Erythroblast (primary cell): ENCODE measurements at regions not wholly inside any gene's neighbourhood (a gene's known extent, or its start where the extent isn't known, plus 50 kb on each side); places are given as distances from the start of the nearest gene placed in this dataset.

Experiments used
- DNase-seq, 2 experiments: peaks; one replicate each; lab custom pipeline; 2025; lab: John Stamatoyannopoulos, UW
- GATA1 ChIP-seq: IDR thresholded peaks from 2 replicates; pipeline ENCODE4 v1.6.1; 2011; ENCODE audit warnings: low read depth, mild to moderate bottlenecking, control low read depth, low read length, moderate library complexity
- POLR2A ChIP-seq: IDR thresholded peaks from 2 replicates; pipeline ENCODE4 v1.6.1; 2011; ENCODE audit warnings: mild to moderate bottlenecking, low read length

DNA sequence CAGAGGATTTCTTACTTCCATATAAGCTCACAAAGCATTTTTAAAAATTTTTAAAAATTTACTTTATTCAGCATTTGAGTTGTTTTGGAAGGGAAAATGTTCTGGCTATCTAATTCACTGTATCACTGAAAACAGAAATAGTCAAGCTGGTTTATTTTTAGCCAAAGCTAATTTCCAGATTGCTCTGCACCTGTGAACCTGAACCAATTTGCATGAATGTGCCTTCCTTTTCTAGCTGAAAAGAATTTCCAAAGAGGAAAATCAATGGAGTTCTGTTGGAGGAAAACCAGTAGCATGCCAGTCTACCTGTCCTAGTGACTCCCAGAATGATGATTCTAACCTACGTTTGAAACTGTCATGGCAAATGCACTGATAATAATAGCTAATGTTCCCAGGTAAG lies 134.2 kb upstream of the LIPC start:
- DNase-seq, result no peak
- TF ChIP-seq POLR2A, result no peak
- no peak for TF ChIP-seq GATA1

DNA sequence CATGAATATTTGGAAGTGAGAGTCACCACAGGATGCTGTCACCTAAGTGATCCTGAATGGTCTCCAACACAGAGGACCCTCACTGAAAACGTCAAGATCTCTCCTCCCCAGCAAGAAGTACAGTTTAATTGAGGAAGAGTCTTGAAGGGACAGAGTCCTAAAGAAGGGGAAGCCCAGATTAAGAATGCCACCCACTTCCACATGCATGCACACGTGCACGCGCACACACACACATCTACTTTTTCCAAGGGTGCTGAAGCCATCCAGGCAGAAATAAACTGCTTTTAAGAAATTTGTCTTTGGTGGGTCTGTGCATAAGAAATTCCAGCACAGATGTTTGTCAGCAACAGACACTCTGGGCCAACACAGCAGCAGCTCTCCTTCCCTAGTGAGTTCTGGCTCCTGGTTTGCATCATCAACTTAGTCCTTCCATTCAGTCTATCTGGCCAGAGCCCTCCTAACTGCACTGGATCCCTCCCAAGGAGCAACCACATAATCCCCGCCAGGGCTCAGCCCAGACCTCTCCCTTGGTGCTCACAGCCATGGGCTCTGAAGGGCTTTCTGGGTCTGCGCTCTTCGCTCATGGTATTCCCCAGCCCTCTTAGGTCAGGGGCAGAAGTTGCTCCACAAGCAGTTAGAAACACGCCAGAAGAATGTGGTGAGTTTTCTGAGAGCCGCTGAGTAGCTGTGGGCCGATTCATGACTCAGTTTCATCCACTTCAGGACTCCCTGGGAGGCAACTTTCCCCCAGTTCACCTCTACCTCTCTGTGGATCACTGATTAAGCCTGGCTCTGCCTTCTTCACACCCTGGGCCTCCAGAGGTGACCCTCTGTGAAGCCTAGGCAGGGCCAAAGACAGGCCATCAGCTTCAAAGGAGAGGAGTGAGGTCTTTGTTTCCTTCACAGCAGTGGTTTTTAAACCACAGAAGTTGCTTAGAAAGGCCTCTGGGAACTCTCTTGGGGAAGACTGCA lies 132.6 kb upstream of the LIPC start:
- DNase-seq, result no peak
- TF ChIP-seq POLR2A (no peak), GATA1 (no peak)

DNA sequence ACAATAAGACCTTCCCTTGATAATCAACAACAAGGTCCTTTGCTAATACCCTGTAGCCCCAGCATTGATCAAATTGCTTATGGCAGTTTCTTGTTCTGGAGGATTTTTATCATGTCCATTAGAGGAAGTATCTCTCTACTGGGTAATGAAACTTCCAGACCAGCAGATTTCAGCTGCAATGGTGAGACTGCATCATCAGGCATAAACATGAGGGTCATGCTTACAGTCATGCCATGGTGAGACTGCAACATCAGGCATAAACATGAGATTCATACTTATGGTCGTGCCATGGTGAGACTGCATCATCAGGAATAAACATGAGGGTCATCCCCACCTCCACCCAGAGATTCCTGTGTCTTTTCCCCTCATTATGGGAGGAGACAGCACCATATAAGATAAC lies 129.0 kb upstream of the LIPC start:
- DNase-seq, result peak in 1 of 2 experiments; percentile 23

GRCh38 chr15:58303236-58303635 lies 128.6 kb upstream of the LIPC start:
- TF ChIP-seq GATA1 (no peak), POLR2A (no peak)

More for the DNA sequence above, 129.0 kb upstream of the LIPC start:
- TF ChIP-seq GATA1, result no peak
- no peak for TF ChIP-seq POLR2A

GRCh38 chr15:58306591-58307312 lies 125.0 kb upstream of the LIPC start:
- DNase-seq, result no peak
- TF ChIP-seq GATA1 (no peak), POLR2A (no peak)

More at GRCh38 chr15:58303236-58303635, 128.6 kb upstream of the LIPC start:
- DNase-seq, result no peak

DNA sequence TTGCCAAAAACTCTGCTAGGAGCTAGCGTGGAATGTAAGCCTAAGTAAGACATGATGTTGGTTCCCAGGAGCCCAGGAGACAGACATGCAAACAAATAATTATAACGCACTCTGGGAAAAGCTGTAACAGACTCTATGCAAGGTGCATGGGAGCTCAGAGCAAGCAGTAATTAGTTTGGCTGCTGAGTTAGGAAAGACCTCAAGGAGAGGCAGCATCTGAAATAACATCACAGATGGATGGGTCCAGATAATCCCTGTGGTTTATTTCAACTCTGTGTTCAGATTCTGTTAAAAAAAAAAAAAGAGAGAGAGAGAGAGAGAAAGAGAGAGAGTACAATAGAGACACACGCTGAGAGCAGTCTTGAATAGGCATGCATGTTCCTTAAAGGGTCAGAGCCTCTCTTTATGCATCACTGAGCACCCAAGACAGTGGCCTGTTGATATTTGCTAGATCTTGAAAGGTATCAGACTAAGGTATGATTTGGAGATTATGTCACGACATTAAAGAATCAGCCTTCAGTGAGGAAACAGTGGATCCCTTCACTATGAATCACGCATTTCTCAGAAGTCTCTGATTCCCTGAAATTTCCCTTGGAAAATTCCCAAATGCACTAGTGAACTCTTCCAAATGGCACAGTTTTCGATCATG lies 124.4 kb upstream of the LIPC start:
- no peak for DNase-seq
- TF ChIP-seq POLR2A (no peak), GATA1 (no peak)

GRCh38 chr15:58308742-58309355 lies 122.9 kb upstream of the LIPC start:
- peak; percentile 5 to 45 for DNase-seq
- TF ChIP-seq POLR2A, result no peak
- TF ChIP-seq GATA1, result no peak

DNA sequence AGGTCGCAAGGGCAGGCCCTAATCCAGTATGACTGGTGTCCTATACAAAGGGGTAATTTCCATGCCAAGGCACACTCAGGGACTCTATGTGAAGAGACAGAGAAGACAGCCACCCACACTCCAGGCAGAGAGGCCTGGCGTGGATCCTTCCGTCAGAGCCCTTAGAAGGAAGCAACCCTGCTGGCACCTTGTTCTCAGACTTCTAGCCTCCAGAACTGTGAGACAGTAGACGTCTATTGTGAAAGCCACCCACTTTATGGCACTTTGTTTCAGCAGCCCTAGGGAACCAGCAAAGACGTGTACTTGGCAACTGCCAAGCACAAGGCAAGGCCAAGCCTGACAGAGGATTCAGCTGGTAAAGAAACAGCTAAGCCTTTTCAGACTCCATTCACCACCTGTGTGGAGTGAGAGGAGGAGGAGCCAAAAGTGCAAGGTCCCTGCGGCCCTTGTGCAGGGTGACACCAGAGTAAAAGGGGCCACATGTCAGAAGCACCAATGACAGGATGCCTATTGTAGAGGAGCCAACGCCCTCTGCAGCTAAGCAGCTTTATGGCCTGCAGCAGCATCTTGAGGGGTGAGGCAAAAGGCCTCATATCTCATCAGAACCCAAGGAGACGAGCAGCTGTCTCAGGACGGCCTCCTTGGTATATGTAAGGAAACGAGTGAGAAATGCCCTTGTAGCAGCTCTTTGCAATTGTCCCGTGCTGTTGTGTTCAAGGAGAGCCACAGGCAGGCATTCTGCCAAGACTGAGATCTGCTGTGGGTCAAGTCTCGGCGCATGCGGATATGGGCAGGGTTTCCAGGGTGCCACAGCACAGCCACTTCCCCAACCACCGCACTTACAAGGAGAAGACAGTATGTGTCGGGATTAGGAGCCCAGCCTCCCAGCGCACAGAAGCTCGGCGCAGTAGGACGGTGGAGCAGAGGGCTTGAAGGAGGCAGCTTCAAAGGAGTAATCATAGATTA lies 121.5 kb upstream of the LIPC start:
- no peak for TF ChIP-seq POLR2A
- TF ChIP-seq GATA1, result no peak
- no peak for DNase-seq

DNA sequence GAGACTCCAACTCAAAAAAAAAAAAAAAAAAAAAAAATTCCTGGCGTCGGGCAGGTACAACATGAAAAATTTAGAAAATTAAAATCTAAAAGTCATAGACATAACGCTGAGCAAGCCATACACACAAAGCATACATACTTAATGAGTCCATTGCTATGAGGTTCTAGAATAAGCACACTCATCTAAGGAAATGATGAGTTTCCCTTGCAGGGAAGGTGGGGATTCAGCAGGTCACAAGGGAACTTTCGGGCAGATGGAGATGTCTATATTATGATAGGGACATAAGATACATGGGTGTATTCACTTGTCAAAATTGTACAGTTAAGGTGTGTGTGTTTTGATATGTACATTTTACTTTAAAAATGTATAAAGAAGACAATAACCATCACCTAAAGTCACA lies 120.2 kb upstream of the LIPC start:
- DNase-seq, result no peak
- TF ChIP-seq POLR2A, result no peak
- no peak for TF ChIP-seq GATA1

GRCh38 chr15:58312031-58312430 lies 119.8 kb upstream of the LIPC start:
- no peak for DNase-seq
- no peak for TF ChIP-seq GATA1
- TF ChIP-seq POLR2A, result no peak

DNA sequence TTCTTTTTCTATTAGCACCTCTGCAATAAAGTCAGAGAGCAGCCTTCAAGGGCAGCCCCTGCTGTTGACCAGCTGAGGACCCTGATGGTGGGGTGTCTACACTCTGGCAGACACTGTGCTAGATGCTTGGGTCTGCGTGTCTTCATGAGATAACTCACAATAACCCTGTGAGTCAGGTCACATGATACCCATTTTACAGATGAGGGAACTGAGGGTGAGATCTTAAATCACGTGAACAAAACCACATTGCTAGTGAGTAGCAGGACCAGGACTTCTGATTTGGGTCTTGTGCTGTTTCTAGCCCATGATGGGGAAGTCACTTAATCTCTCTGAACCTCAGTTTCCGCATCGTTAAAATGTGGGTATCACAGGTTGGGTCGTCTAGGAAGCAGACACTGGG lies 118.5 kb upstream of the LIPC start:
- TF ChIP-seq POLR2A, result no peak
- TF ChIP-seq GATA1, result no peak
- no peak for DNase-seq
